ENCODE measurements at regions not wholly inside any gene's neighbourhood (a gene's known extent, or its start where the extent isn't known, plus 50 kb on each side); places are given as distances from the start of the nearest gene placed in this dataset.

- H2AFZ ChIP-seq (ENCODE audit: insufficient read depth, low read depth, low read length, poor library complexity, severe bottlenecking) = no peak overlapping the region
- H3K4me1 ChIP-seq (ENCODE audit: control insufficient read depth in 1 of 2, insufficient read depth in 2 of 2, low read length in 2 of 2) = no peaks in the 10 kb centered on the region
- peaks cover 3 to 9% (median 8%) of the 10 kb centered on the region in 3 donors for H3K27me3 Mint-ChIP-seq (ENCODE audit: low read depth in 3 of 3)
- H3K36me3 ChIP-seq (replicated peaks in 1 of 2; ENCODE audit: control insufficient read depth in 1 of 2, insufficient read depth in 2 of 2, low read length in 2 of 2) = no peaks in the 10 kb centered on the region
- H3K79me2 ChIP-seq (ENCODE audit: insufficient read depth, low read length) = no peaks in the 10 kb centered on the region
- no peak overlapping the region for H3K4me3 Mint-ChIP-seq
- H3K4me3 ChIP-seq (replicated peaks in 1 of 3; ENCODE audit: low read depth in 2 of 3, low read length in 3 of 3) = no peak overlapping the region
- intact Hi-C loops (cut with micrococcal nuclease) = no loop called here
- no peak overlapping the region for H3K27ac Mint-ChIP-seq
- H4K20me1 ChIP-seq (ENCODE audit: insufficient read depth, low read length) = no peaks in the 10 kb centered on the region
- no peaks in the 10 kb centered on the region for H3K36me3 Mint-ChIP-seq
- H3K9me3 Mint-ChIP-seq = peaks cover 2 to 15% (median 10%) of the 10 kb centered on the region in 7 donors
- no peak overlapping the region for H3K4me2 ChIP-seq (replicated peaks; ENCODE audit: extremely low read depth, low read length, poor library complexity, severe bottlenecking)
- no peak for TF ChIP-seq CTCF (IDR thresholded peaks at IDR 0.05)
- no peaks in the 10 kb centered on the region for H3K27me3 ChIP-seq (ENCODE audit: control insufficient read depth in 2 of 2, insufficient read depth in 2 of 2, low read length in 2 of 2)
- H3K4me1 Mint-ChIP-seq = no peaks in the 10 kb centered on the region
- no peak overlapping the region for H3K27ac ChIP-seq (ENCODE audit: low read depth in 1 of 2, low read length in 2 of 2)
- WGBS (ENCODE audit: insufficient coverage) = 92% methylated on average over 2 of the region's 6 CpGs
- no peak for DNase-seq
- no peak overlapping the region for H3K9ac ChIP-seq (ENCODE audit: insufficient read depth, low read length, poor library complexity, severe bottlenecking)
- peaks cover 0 to 11% of the 10 kb centered on the region in 2 donors for H3K9me3 ChIP-seq (replicated peaks in 1 of 2; ENCODE audit: control insufficient read depth in 1 of 2, insufficient read depth in 1 of 2, low read length in 2 of 2)
These were observed 185.7 kb downstream of the TEX29 start for GRCh38 chr13:111506125-111506524.

- Histone ChIP-seq H4K20me1 (ENCODE audit: insufficient read depth, low read length) (no peaks in the 10 kb centered on the region), H2AFZ (ENCODE audit: insufficient read depth, low read depth, low read length, poor library complexity, severe bottlenecking) (no peak overlapping the region), H3K4me2 (replicated peaks; ENCODE audit: extremely low read depth, low read length, poor library complexity, severe bottlenecking) (no peak overlapping the region), H3K9me3 (replicated peaks in 1 of 2; ENCODE audit: control insufficient read depth in 1 of 2, insufficient read depth in 1 of 2, low read length in 2 of 2) (peaks cover 0 to 6% of the 10 kb centered on the region in 2 donors), H3K9ac (ENCODE audit: insufficient read depth, low read length, poor library complexity, severe bottlenecking) (no peak overlapping the region), H3K27ac (ENCODE audit: low read depth in 1 of 2, low read length in 2 of 2) (no peak overlapping the region), H3K4me1 (ENCODE audit: control insufficient read depth in 1 of 2, insufficient read depth in 2 of 2, low read length in 2 of 2) (no peaks in the 10 kb centered on the region), H3K36me3 (replicated peaks in 1 of 2; ENCODE audit: control insufficient read depth in 1 of 2, insufficient read depth in 2 of 2, low read length in 2 of 2) (no peaks in the 10 kb centered on the region), H3K27me3 (ENCODE audit: control insufficient read depth in 2 of 2, insufficient read depth in 2 of 2, low read length in 2 of 2) (no peaks in the 10 kb centered on the region), H3K79me2 (ENCODE audit: insufficient read depth, low read length) (no peaks in the 10 kb centered on the region), H3K4me3 (replicated peaks in 1 of 3; ENCODE audit: low read depth in 2 of 3, low read length in 3 of 3) (no peak overlapping the region)
- Mint-ChIP-seq H3K27me3 (ENCODE audit: low read depth in 3 of 3) (peaks cover 3 to 9% (median 7%) of the 10 kb centered on the region in 3 donors), H3K4me1 (no peaks in the 10 kb centered on the region), H3K4me3 (no peak overlapping the region), H3K36me3 (no peaks in the 10 kb centered on the region), H3K9me3 (peaks cover 2 to 11% (median 7%) of the 10 kb centered on the region in 7 donors), H3K27ac (no peak overlapping the region)
- WGBS (ENCODE audit: insufficient coverage) = 91% methylated on average over 5 of the region's 7 CpGs
- DNase-seq = no peak
- intact Hi-C loops (cut with micrococcal nuclease) = no loop called here
- no peak for TF ChIP-seq CTCF (IDR thresholded peaks at IDR 0.05)
These were observed 186.2 kb downstream of the TEX29 start for GRCh38 chr13:111506621-111507020.

All from CD14-positive monocyte (primary cell).